Astrocyte of the spinal cord (primary cell): ENCODE measurements at regions not wholly inside any gene's neighbourhood (a gene's known extent, or its start where the extent isn't known, plus 50 kb on each side); places are given as distances from the start of the nearest gene placed in this dataset.
A peak's percentile ranks its signal among the peaks of the same experiment; 100 is the strongest.

ENCODE experiments used
- DNase-seq: peaks from one replicate; pipeline ENCODE4 v3.0.0; 2011; ENCODE audit warnings: low read depth, low spot score
- H3K4me3 ChIP-seq: 2 replicates; pipeline ENCODE4 v1.5.1; 2011; ENCODE audit warnings: low read depth, mild to moderate bottlenecking, low read length, moderate library complexity
- in situ Hi-C: cut with HindIII; loops from 2 replicates; pipeline ENCODE4 v1.10.0; 2017; ENCODE audit warnings: low sequenced_read_pairs
- TF ChIP-seq, protein P1 (sequence below): IDR thresholded peaks from 2 replicates; pipeline ENCODE4 v1.5.1; 2012; ENCODE audit warnings: low read depth, mild to moderate bottlenecking, low read length, inconsistent platforms

GRCh38 chr13:47146136-47146535 lies 249.3 kb upstream of the HTR2A start:
- H3K4me3 ChIP-seq = no peak overlapping the region
- TF ChIP-seq, protein P1, sequence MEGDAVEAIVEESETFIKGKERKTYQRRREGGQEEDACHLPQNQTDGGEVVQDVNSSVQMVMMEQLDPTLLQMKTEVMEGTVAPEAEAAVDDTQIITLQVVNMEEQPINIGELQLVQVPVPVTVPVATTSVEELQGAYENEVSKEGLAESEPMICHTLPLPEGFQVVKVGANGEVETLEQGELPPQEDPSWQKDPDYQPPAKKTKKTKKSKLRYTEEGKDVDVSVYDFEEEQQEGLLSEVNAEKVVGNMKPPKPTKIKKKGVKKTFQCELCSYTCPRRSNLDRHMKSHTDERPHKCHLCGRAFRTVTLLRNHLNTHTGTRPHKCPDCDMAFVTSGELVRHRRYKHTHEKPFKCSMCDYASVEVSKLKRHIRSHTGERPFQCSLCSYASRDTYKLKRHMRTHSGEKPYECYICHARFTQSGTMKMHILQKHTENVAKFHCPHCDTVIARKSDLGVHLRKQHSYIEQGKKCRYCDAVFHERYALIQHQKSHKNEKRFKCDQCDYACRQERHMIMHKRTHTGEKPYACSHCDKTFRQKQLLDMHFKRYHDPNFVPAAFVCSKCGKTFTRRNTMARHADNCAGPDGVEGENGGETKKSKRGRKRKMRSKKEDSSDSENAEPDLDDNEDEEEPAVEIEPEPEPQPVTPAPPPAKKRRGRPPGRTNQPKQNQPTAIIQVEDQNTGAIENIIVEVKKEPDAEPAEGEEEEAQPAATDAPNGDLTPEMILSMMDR = no peak
- in situ Hi-C loops = no loop called here
- peak; percentile 79 for DNase-seq

- DNase-seq = no peak
- in situ Hi-C loops = no loop called here
- no peak overlapping the region for H3K4me3 ChIP-seq
- TF ChIP-seq, protein P1 = no peak
These were observed 247.9 kb upstream of the HTR2A start for GRCh38 chr13:47144782-47145181.

- no peak overlapping the region for H3K4me3 ChIP-seq
- DNase-seq = no peak
- TF ChIP-seq, protein P1 = no peak
- in situ Hi-C loops = no loop called here
These were observed 245.3 kb upstream of the HTR2A start for GRCh38 chr13:47142105-47142504.

GRCh38 chr13:47139519-47139918 lies 242.7 kb upstream of the HTR2A start:
- TF ChIP-seq, protein P1 = no peak
- no peak for DNase-seq
- no peak overlapping the region for H3K4me3 ChIP-seq
- in situ Hi-C loops = no loop called here

DNA sequence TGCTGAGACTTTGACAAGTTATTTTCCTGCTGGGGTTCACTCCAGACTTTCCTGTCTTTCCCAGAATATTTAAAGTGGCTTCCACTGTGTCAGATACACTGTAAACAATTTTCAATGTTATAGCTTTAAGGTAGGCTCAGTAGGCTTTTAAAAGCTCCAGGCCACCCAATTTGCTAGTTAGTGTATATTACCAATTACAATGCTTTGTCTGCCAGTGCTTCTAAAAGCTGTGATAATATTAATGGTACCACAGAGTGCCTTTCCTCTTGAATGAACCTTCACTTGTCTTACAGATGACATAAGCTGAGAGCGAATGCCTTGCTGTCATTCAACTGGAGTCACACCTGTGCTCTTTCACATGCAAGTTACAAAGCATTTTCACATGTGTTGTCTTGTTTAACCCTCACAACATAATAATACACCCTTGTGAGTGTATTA lies 239.7 kb upstream of the HTR2A start:
- H3K4me3 ChIP-seq = no peak overlapping the region
- TF ChIP-seq, protein P1 = no peak
- in situ Hi-C loops = no loop called here
- DNase-seq = no peak

DNA sequence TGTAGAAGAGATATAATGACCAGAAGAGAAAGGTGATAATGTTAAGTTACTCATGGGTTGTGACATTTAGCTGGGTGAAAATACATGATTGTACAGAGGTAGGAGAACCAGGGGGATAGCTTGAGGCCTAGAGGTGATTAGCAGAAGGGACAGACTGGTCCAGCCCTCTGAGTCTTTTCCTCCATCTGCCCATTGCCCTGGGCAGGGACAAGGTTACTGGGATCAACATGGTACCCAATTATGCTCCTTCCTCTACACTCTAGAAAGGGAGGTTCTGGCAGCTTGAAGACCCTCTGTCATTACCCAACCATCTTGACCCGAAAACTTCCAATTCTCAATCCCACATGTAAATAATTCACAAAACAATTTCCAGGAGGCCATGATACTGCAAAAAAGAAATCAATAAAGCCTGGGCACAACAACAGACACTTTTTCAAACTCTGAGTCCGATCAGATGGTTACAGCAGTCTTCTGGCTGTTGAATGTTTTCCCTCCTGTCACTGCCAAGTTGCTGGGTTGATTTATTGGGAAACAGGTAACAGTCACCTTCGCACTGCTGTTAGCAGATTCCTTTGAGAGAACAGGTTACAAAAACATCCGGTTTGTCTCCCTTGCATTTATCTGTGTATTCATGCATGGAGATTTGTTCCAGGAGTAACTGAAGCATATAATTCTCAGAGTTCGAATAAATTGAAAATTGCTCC lies 239.1 kb upstream of the HTR2A start:
- no peak overlapping the region for H3K4me3 ChIP-seq
- TF ChIP-seq, protein P1 = no peak
- DNase-seq = no peak
- in situ Hi-C loops = no loop called here
